Activated CD8-positive, alpha-beta memory T cell treated with anti-CD3 and anti-CD28 coated beads for 4 hours (primary cell): ENCODE measurements at regions not wholly inside any gene's neighbourhood (a gene's known extent, or its start where the extent isn't known, plus 50 kb on each side); places are given as distances from the start of the nearest gene placed in this dataset.
"Not testable (repeated sequence)": the region's sequence is repeated elsewhere in the genome, so short reads cannot be mapped to it uniquely, and the experiment has no call there.

Experiments used
- DNase-seq, 2 donors: peaks; one replicate each; pipeline ENCODE4 v3.0.0-alpha.2; 2020; ENCODE audit warnings: low read depth in 2 of 2

- no peak for DNase-seq
These were observed 1189.6 kb upstream of the CELF2 start for GRCh38 chr10:9828110-9828509.

GRCh38 chr10:9833942-9834341 is 1183.7 kb upstream of the CELF2 start:
- no peak for DNase-seq

GRCh38 chr10:9834434-9834833 is 1183.2 kb upstream of the CELF2 start:
- no peak for DNase-seq

- no peak for DNase-seq
These were observed 1172.6 kb upstream of the CELF2 start for GRCh38 chr10:9845075-9845474.

- DNase-seq, result no peak
These were observed 1169.4 kb upstream of the CELF2 start for GRCh38 chr10:9848278-9848677.

- no peak for DNase-seq
These were observed 1168.7 kb upstream of the CELF2 start for GRCh38 chr10:9848981-9849380.

GRCh38 chr10:9850415-9850814 is 1167.3 kb upstream of the CELF2 start:
- no peak for DNase-seq

- DNase-seq, result no peak
These were observed 1165.9 kb upstream of the CELF2 start for GRCh38 chr10:9851808-9852207.

GRCh38 chr10:9853405-9854355 is 1164.0 kb upstream of the CELF2 start:
- no peak for DNase-seq

- not testable (repeated sequence) for DNase-seq
These were observed 1162.2 kb upstream of the CELF2 start for GRCh38 chr10:9855451-9855850.

GRCh38 chr10:9858816-9859215 is 1158.9 kb upstream of the CELF2 start:
- no peak for DNase-seq

GRCh38 chr10:9860045-9860444 is 1157.6 kb upstream of the CELF2 start:
- DNase-seq, result no peak

- DNase-seq, result no peak
These were observed 1154.0 kb upstream of the CELF2 start for GRCh38 chr10:9863559-9864121.

- DNase-seq, result no peak
These were observed 1149.2 kb upstream of the CELF2 start for GRCh38 chr10:9868499-9868898.

- no peak for DNase-seq
These were observed 1148.5 kb upstream of the CELF2 start for GRCh38 chr10:9869205-9869604.

- no peak for DNase-seq
These were observed 1148.0 kb upstream of the CELF2 start for GRCh38 chr10:9869606-9870176.

GRCh38 chr10:9875353-9875752 is 1142.3 kb upstream of the CELF2 start:
- DNase-seq, result no peak

- no peak for DNase-seq
These were observed 1139.7 kb upstream of the CELF2 start for GRCh38 chr10:9877978-9878377.

- no peak for DNase-seq
These were observed 1139.3 kb upstream of the CELF2 start for GRCh38 chr10:9878383-9878782.

- no peak for DNase-seq
These were observed 1131.9 kb upstream of the CELF2 start for GRCh38 chr10:9885761-9886160.

GRCh38 chr10:9886772-9887171 is 1130.9 kb upstream of the CELF2 start:
- DNase-seq, result no peak

- DNase-seq, result no peak
These were observed 1122.2 kb upstream of the CELF2 start for GRCh38 chr10:9895453-9895852.

- DNase-seq, result no peak
These were observed 1121.7 kb upstream of the CELF2 start for GRCh38 chr10:9895981-9896380.
